Peyer's patch (tissue), 4 donors: ENCODE measurements at regions not wholly inside any gene's neighbourhood (a gene's known extent, or its start where the extent isn't known, plus 50 kb on each side); places are given as distances from the start of the nearest gene placed in this dataset.

Experiments used
- DNase-seq, 3 donors: peaks; one replicate each; pipeline ENCODE4 v3.0.0-alpha.2; 2017 to 2019
- H3K27ac ChIP-seq, 4 donors: fragments of 200-600 bp; sonication (generic); one replicate each; pipeline ENCODE4 v1.5.1; 2016 to 2019
- H3K27me3 ChIP-seq, 2 donors: fragments of 200-600 bp; sonication (generic); one replicate each; pipeline ENCODE4 v1.5.1; 2019
- H3K36me3 ChIP-seq, 3 donors: fragments of 200-600 bp; sonication (generic); one replicate each; pipeline ENCODE4 v1.5.1; 2016 to 2019
- H3K4me1 ChIP-seq, 4 donors: fragments of 200-600 bp; sonication (generic); one replicate each; pipeline ENCODE4 v1.5.1; 2016 to 2019
- H3K4me3 ChIP-seq, 4 donors: fragments of 200-600 bp; sonication (generic); 1 replicate in 3 of 4; 2 replicates in 1 of 4; pipeline ENCODE4 v1.5.1; 2016 to 2019; ENCODE audit warnings: mild to moderate bottlenecking in 1 of 4
- H3K9me3 ChIP-seq, 4 donors: fragments of 200-600 bp; sonication (generic); one replicate each; pipeline ENCODE4 v1.5.1; 2016 to 2019; ENCODE audit warnings: mild to moderate bottlenecking in 1 of 4
- CTCF ChIP-seq, 6 experiments: fragments of 450-650 bp in 4 of 6; fragments of 200-600 bp in 2 of 6; sonication (generic) in 1 of 6; IDR thresholded peaks; one replicate each; pipeline ENCODE4 v1.5.1; 2017 to 2019; ENCODE audit warnings: antibody characterized with exemption in 6 of 6, mild to moderate bottlenecking in 3 of 6, moderate library complexity in 1 of 6
- POLR2A ChIP-seq, 2 donors: fragments of 450-650 bp; IDR thresholded peaks; one replicate each; pipeline ENCODE4 v1.5.1; 2017; ENCODE audit warnings: antibody characterized with exemption in 2 of 2, mild to moderate bottlenecking in 2 of 2, moderate library complexity in 2 of 2

- TF ChIP-seq POLR2A (IDR thresholded peaks at IDR 0.05): no peak
- no peak for TF ChIP-seq CTCF (IDR thresholded peaks at IDR 0.05)
- Histone ChIP-seq H3K36me3 (no peaks in the 10 kb centered on the region), H3K27ac (no peak overlapping the region), H3K4me3 (no peak overlapping the region), H3K27me3 (no peaks in the 10 kb centered on the region), H3K9me3 (no peaks in the 10 kb centered on the region), H3K4me1 (no peaks in the 10 kb centered on the region)
- DNase-seq: no peak
These were observed 388.2 kb upstream of the WWC1 start for GRCh38 chr5:167903243-167903642.

- H3K9me3 ChIP-seq: no peaks in the 10 kb centered on the region
- no peak for TF ChIP-seq CTCF (IDR thresholded peaks at IDR 0.05)
- TF ChIP-seq POLR2A (IDR thresholded peaks at IDR 0.05): no peak
- H3K4me3 ChIP-seq: no peak overlapping the region
These were observed 387.8 kb upstream of the WWC1 start for GRCh38 chr5:167903659-167904058.

GRCh38 chr5:167905919-167906853 is 385.3 kb upstream of the WWC1 start:
- Histone ChIP-seq H3K27me3 (no peaks in the 10 kb centered on the region), H3K4me1 (no peaks in the 10 kb centered on the region), H3K36me3 (no peaks in the 10 kb centered on the region), H3K9me3 (no peaks in the 10 kb centered on the region), H3K4me3 (no peak overlapping the region), H3K27ac (no peak overlapping the region)
- no peak for TF ChIP-seq CTCF (IDR thresholded peaks at IDR 0.05)
- no peak for TF ChIP-seq POLR2A (IDR thresholded peaks at IDR 0.05)
- DNase-seq: no peak

More at GRCh38 chr5:167903659-167904058, 387.8 kb upstream of the WWC1 start:
- H3K36me3 ChIP-seq: no peaks in the 10 kb centered on the region
- DNase-seq: no peak
- H3K27me3 ChIP-seq: no peaks in the 10 kb centered on the region
- no peaks in the 10 kb centered on the region for H3K4me1 ChIP-seq
- H3K27ac ChIP-seq: no peak overlapping the region

GRCh38 chr5:167908606-167909005 is 382.8 kb upstream of the WWC1 start:
- Histone ChIP-seq H3K27me3 (no peaks in the 10 kb centered on the region), H3K27ac (no peak overlapping the region), H3K9me3 (no peaks in the 10 kb centered on the region), H3K4me3 (no peak overlapping the region), H3K4me1 (no peaks in the 10 kb centered on the region), H3K36me3 (no peaks in the 10 kb centered on the region)
- no peak for TF ChIP-seq POLR2A (IDR thresholded peaks at IDR 0.05)
- TF ChIP-seq CTCF (IDR thresholded peaks at IDR 0.05): no peak
- DNase-seq: no peak

- TF ChIP-seq CTCF (IDR thresholded peaks at IDR 0.05) (no peak), POLR2A (IDR thresholded peaks at IDR 0.05) (no peak)
- no peaks in the 10 kb centered on the region for H3K27me3 ChIP-seq
- H3K4me3 ChIP-seq: no peak overlapping the region
- no peaks in the 10 kb centered on the region for H3K36me3 ChIP-seq
- H3K27ac ChIP-seq: no peak overlapping the region
- no peak for DNase-seq
- no peaks in the 10 kb centered on the region for H3K9me3 ChIP-seq
- no peaks in the 10 kb centered on the region for H3K4me1 ChIP-seq
These were observed 378.3 kb upstream of the WWC1 start for GRCh38 chr5:167912941-167913665.
